ENCODE measurements at regions not wholly inside any gene's neighbourhood (a gene's known extent, or its start where the extent isn't known, plus 50 kb on each side); places are given as distances from the start of the nearest gene placed in this dataset.

DNA sequence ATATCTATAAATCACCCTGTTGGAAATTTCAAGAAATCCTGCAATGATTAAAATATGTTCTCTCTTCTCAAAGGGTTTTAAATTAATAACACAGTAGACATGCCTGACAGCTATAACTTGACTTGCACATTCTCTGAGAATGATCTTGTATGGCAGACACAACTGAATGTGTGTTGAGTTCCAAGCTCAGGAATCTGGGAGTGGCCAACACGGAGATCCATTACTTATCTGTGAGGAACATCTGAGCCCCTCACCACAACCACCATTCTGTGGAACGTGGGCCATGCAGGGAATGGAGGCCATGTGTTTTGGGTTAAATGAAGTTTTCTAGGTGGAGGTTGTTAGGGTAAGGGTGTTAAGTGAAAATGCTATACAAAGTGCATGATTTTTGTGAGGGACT lies 105.3 kb upstream of the CHMP2B start:
- Histone ChIP-seq H3K27ac (ENCODE audit: extremely low read depth, low read depth, low read length) (no peak overlapping the region), H3K4me3 (ENCODE audit: low read depth, low read length) (no peak overlapping the region), H3K9me3 (ENCODE audit: control insufficient read depth, insufficient read depth, low read depth, low read length) (no peaks in the 10 kb centered on the region), H3K4me1 (ENCODE audit: control insufficient read depth, insufficient read depth, low read length) (no peaks in the 10 kb centered on the region), H3K36me3 (ENCODE audit: control insufficient read depth in 2 of 2, insufficient read depth in 1 of 2, low read length in 2 of 2) (no peaks in the 10 kb centered on the region)
- CTCF ChIA-PET: no interaction called here
- TF ChIP-seq ZFP41 (tag by site-specific recombination; IDR thresholded peaks at IDR 0.05; ENCODE audit: borderline replicate concordance): no peak
- TF ChIP-seq ZNF837 (tag by site-specific recombination; IDR thresholded peaks at IDR 0.05): no peak
- no peak for TF ChIP-seq ZFP3 (tag by site-specific recombination; IDR thresholded peaks at IDR 0.05; ENCODE audit: low read depth)
- no peak for TF ChIP-seq ZNF626 (tag by site-specific recombination; IDR thresholded peaks at IDR 0.05)
- TF ChIP-seq, protein P1, sequence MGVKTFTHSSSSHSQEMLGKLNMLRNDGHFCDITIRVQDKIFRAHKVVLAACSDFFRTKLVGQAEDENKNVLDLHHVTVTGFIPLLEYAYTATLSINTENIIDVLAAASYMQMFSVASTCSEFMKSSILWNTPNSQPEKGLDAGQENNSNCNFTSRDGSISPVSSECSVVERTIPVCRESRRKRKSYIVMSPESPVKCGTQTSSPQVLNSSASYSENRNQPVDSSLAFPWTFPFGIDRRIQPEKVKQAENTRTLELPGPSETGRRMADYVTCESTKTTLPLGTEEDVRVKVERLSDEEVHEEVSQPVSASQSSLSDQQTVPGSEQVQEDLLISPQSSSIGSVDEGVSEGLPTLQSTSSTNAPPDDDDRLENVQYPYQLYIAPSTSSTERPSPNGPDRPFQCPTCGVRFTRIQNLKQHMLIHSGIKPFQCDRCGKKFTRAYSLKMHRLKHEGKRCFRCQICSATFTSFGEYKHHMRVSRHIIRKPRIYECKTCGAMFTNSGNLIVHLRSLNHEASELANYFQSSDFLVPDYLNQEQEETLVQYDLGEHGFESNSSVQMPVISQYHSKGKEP (tag by site-specific recombination; IDR thresholded peaks at IDR 0.05): no peak
- TF ChIP-seq, protein P2, sequence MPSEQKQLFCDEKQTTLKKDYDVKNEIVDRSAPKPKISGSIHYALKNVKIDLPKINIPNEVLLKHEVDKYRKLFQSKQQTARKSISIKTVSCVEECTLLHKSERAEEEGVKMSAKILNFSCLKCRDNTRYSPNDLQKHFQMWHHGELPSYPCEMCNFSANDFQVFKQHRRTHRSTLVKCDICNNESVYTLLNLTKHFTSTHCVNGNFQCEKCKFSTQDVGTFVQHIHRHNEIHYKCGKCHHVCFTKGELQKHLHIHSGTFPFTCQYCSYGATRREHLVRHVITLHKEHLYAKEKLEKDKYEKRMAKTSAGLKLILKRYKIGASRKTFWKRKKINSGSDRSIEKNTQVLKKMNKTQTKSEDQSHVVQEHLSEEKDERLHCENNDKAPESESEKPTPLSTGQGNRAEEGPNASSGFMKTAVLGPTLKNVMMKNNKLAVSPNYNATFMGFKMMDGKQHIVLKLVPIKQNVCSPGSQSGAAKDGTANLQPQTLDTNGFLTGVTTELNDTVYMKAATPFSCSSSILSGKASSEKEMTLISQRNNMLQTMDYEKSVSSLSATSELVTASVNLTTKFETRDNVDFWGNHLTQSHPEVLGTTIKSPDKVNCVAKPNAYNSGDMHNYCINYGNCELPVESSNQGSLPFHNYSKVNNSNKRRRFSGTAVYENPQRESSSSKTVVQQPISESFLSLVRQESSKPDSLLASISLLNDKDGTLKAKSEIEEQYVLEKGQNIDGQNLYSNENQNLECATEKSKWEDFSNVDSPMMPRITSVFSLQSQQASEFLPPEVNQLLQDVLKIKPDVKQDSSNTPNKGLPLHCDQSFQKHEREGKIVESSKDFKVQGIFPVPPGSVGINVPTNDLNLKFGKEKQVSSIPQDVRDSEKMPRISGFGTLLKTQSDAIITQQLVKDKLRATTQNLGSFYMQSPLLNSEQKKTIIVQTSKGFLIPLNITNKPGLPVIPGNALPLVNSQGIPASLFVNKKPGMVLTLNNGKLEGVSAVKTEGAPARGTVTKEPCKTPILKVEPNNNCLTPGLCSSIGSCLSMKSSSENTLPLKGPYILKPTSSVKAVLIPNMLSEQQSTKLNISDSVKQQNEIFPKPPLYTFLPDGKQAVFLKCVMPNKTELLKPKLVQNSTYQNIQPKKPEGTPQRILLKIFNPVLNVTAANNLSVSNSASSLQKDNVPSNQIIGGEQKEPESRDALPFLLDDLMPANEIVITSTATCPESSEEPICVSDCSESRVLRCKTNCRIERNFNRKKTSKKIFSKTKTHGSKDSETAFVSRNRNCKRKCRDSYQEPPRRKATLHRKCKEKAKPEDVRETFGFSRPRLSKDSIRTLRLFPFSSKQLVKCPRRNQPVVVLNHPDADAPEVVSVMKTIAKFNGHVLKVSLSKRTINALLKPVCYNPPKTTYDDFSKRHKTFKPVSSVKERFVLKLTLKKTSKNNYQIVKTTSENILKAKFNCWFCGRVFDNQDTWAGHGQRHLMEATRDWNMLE (tag by site-specific recombination; conservative IDR thresholded peaks at IDR 0.05; ENCODE audit: low read depth): no peak
- no peak for TF ChIP-seq ZNF514 (tag by site-specific recombination; IDR thresholded peaks at IDR 0.05)
- no peak for TF ChIP-seq ZBTB21 (tag by site-specific recombination; IDR thresholded peaks at IDR 0.05)
- TF ChIP-seq ZNF292 (tag by site-specific recombination; IDR thresholded peaks at IDR 0.05; ENCODE audit: borderline replicate concordance, low read depth): no peak
- no peak for TF ChIP-seq ZNF501 (tag by site-specific recombination; IDR thresholded peaks at IDR 0.05)
- no peak for TF ChIP-seq ZNF610 (tag by site-specific recombination; IDR thresholded peaks at IDR 0.05; ENCODE audit: borderline replicate concordance)
- no peak for TF ChIP-seq ZNF621 (tag by site-specific recombination; IDR thresholded peaks at IDR 0.05)
- TF ChIP-seq, protein P3, sequence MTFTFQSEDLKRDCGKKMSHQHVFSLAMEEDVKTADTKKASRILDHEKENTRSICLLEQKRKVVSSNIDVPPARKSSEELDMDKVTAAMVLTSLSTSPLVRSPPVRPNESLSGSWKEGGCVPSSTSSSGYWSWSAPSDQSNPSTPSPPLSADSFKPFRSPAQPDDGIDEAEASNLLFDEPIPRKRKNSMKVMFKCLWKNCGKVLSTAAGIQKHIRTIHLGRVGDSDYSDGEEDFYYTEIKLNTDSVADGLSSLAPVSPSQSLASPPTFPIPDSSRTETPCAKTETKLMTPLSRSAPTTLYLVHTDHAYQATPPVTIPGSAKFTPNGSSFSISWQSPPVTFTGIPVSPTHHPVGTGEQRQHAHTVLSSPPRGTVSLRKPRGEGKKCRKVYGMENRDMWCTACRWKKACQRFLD (tag by site-specific recombination; IDR thresholded peaks at IDR 0.05): no peak
- TF ChIP-seq ZNF223 (tag by site-specific recombination; IDR thresholded peaks at IDR 0.05): no peak
- TF ChIP-seq, protein P4, sequence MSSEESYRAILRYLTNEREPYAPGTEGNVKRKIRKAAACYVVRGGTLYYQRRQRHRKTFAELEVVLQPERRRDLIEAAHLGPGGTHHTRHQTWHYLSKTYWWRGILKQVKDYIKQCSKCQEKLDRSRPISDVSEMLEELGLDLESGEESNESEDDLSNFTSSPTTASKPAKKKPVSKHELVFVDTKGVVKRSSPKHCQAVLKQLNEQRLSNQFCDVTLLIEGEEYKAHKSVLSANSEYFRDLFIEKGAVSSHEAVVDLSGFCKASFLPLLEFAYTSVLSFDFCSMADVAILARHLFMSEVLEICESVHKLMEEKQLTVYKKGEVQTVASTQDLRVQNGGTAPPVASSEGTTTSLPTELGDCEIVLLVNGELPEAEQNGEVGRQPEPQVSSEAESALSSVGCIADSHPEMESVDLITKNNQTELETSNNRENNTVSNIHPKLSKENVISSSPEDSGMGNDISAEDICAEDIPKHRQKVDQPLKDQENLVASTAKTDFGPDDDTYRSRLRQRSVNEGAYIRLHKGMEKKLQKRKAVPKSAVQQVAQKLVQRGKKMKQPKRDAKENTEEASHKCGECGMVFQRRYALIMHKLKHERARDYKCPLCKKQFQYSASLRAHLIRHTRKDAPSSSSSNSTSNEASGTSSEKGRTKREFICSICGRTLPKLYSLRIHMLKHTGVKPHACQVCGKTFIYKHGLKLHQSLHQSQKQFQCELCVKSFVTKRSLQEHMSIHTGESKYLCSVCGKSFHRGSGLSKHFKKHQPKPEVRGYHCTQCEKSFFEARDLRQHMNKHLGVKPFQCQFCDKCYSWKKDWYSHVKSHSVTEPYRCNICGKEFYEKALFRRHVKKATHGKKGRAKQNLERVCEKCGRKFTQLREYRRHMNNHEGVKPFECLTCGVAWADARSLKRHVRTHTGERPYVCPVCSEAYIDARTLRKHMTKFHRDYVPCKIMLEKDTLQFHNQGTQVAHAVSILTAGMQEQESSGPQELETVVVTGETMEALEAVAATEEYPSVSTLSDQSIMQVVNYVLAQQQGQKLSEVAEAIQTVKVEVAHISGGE (tag by site-specific recombination; conservative IDR thresholded peaks at IDR 0.05; ENCODE audit: low read depth): no peak
- no peak for TF ChIP-seq SETDB1 (IDR thresholded peaks at IDR 0.05; ENCODE audit: insufficient read length, low read length)
- TF ChIP-seq, protein P5, sequence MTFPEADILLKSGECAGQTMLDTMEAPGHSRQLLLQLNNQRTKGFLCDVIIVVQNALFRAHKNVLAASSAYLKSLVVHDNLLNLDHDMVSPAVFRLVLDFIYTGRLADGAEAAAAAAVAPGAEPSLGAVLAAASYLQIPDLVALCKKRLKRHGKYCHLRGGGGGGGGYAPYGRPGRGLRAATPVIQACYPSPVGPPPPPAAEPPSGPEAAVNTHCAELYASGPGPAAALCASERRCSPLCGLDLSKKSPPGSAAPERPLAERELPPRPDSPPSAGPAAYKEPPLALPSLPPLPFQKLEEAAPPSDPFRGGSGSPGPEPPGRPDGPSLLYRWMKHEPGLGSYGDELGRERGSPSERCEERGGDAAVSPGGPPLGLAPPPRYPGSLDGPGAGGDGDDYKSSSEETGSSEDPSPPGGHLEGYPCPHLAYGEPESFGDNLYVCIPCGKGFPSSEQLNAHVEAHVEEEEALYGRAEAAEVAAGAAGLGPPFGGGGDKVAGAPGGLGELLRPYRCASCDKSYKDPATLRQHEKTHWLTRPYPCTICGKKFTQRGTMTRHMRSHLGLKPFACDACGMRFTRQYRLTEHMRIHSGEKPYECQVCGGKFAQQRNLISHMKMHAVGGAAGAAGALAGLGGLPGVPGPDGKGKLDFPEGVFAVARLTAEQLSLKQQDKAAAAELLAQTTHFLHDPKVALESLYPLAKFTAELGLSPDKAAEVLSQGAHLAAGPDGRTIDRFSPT (tag by site-specific recombination; IDR thresholded peaks at IDR 0.05): no peak
- TF ChIP-seq, protein P6, sequence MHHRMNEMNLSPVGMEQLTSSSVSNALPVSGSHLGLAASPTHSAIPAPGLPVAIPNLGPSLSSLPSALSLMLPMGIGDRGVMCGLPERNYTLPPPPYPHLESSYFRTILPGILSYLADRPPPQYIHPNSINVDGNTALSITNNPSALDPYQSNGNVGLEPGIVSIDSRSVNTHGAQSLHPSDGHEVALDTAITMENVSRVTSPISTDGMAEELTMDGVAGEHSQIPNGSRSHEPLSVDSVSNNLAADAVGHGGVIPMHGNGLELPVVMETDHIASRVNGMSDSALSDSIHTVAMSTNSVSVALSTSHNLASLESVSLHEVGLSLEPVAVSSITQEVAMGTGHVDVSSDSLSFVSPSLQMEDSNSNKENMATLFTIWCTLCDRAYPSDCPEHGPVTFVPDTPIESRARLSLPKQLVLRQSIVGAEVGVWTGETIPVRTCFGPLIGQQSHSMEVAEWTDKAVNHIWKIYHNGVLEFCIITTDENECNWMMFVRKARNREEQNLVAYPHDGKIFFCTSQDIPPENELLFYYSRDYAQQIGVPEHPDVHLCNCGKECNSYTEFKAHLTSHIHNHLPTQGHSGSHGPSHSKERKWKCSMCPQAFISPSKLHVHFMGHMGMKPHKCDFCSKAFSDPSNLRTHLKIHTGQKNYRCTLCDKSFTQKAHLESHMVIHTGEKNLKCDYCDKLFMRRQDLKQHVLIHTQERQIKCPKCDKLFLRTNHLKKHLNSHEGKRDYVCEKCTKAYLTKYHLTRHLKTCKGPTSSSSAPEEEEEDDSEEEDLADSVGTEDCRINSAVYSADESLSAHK (tag by site-specific recombination; IDR thresholded peaks at IDR 0.05): no peak
- POLR2A ChIA-PET: no interaction called here
